WTC11 (cell line): ENCODE measurements at regions not wholly inside any gene's neighbourhood (a gene's known extent, or its start where the extent isn't known, plus 50 kb on each side); places are given as distances from the start of the nearest gene placed in this dataset.

Experiments
- ATAC-seq: fragments of 200-7000 bp; cut with Tn5 transposase; 2 replicates; pipeline ENCODE4 v1.10.0; 2021; ENCODE audit warnings: mild to moderate bottlenecking, moderate library complexity
- CTCF ChIA-PET: fragments of 300-600 bp; sonication (Branson Sonifier 250); formaldehyde crosslinking; loops from one replicate; lab custom pipeline; 2021; ENCODE audit warnings: antibody characterized with exemption; lab: Charles Lee
- POLR2A ChIA-PET: fragments of 350-600 bp; sonication (Branson Sonifier 250); formaldehyde crosslinking; loops from one replicate; lab custom pipeline; 2021; ENCODE audit warnings: antibody characterized with exemption; lab: Charles Lee
- DNase-seq: peaks from one replicate; pipeline ENCODE4 v3.0.0; 2021; ENCODE audit warnings: low spot score
- H3K27ac Mint-ChIP-seq: 2 replicates; pipeline ENCODE4 v1.8.0; 2021; ENCODE audit warnings: mixed read lengths
- H3K27me3 Mint-ChIP-seq: 2 replicates; pipeline ENCODE4 v1.8.0; 2021; ENCODE audit warnings: low read depth, mild to moderate bottlenecking, moderate library complexity, mixed read lengths
- H3K36me3 Mint-ChIP-seq: 2 replicates; pipeline ENCODE4 v1.8.0; 2021; ENCODE audit warnings: mixed read lengths
- H3K4me1 Mint-ChIP-seq: 2 replicates; pipeline ENCODE4 v1.8.0; 2022; ENCODE audit warnings: mixed read lengths
- H3K4me3 Mint-ChIP-seq: 2 replicates; pipeline ENCODE4 v1.8.0; 2021; ENCODE audit warnings: mild to moderate bottlenecking, moderate library complexity, mixed read lengths
- H3K9me3 Mint-ChIP-seq: 2 replicates; pipeline ENCODE4 v1.8.0; 2021; ENCODE audit warnings: mixed read lengths
- E2F1 ChIP-seq: sonication (generic); formaldehyde crosslinking; IDR thresholded peaks from 2 replicates; pipeline ENCODE4 v1.8.0; 2022; ENCODE audit warnings: mild to moderate bottlenecking, missing genetic modification reagents
- E2F4 ChIP-seq: sonication (generic); formaldehyde crosslinking; IDR thresholded peaks from 2 replicates; pipeline ENCODE4 v1.8.1; 2022; ENCODE audit warnings: low read depth, mild to moderate bottlenecking, moderate library complexity, missing genetic modification reagents, borderline replicate concordance
- EMX1 ChIP-seq: fragments of 250-450 bp; sonication (Bioruptor Pico); IDR thresholded peaks from 2 replicates; pipeline ENCODE4 v1.8.0; 2021; ENCODE audit warnings: mild to moderate bottlenecking
- FOXP1 ChIP-seq: sonication (generic); formaldehyde crosslinking; IDR thresholded peaks from 2 replicates; pipeline ENCODE4 v1.8.0; 2022; ENCODE audit warnings: missing genetic modification reagents, mild to moderate bottlenecking, moderate library complexity, borderline replicate concordance
- FOXP4 ChIP-seq: sonication (generic); formaldehyde crosslinking; IDR thresholded peaks from 2 replicates; pipeline ENCODE4 v1.8.0; 2022; ENCODE audit warnings: mild to moderate bottlenecking, missing genetic modification reagents
- KAT7 ChIP-seq: sonication (generic); formaldehyde crosslinking; IDR thresholded peaks from 2 replicates; pipeline ENCODE4 v1.8.1; 2023; ENCODE audit warnings: missing genetic modification reagents, mild to moderate bottlenecking, borderline replicate concordance
- NFE2L1 ChIP-seq: sonication (generic); formaldehyde crosslinking; IDR thresholded peaks from 2 replicates; pipeline ENCODE4 v1.8.1; 2023; ENCODE audit warnings: missing genetic modification reagents
- NR2C2 ChIP-seq: sonication (generic); formaldehyde crosslinking; IDR thresholded peaks from 2 replicates; pipeline ENCODE4 v1.8.0; 2022; ENCODE audit warnings: mild to moderate bottlenecking, missing genetic modification reagents
- SMAD3 ChIP-seq: sonication (generic); formaldehyde crosslinking; IDR thresholded peaks from 2 replicates; pipeline ENCODE4 v1.8.0; 2022; ENCODE audit warnings: missing genetic modification reagents, mild to moderate bottlenecking, borderline replicate concordance
- TEAD1 ChIP-seq: sonication (generic); formaldehyde crosslinking; IDR thresholded peaks from 2 replicates; pipeline ENCODE4 v1.8.0; 2022; ENCODE audit warnings: mild to moderate bottlenecking, missing genetic modification reagents
- ZBTB21 ChIP-seq: sonication (generic); formaldehyde crosslinking; IDR thresholded peaks from 2 replicates; pipeline ENCODE4 v1.8.1; 2023; ENCODE audit warnings: mild to moderate bottlenecking, missing genetic modification reagents, borderline replicate concordance
- ZNF416 ChIP-seq: fragments of 250-450 bp; sonication (Bioruptor Pico); IDR thresholded peaks from 2 replicates; pipeline ENCODE4 v1.9.0; 2021; ENCODE audit warnings: mild to moderate bottlenecking, inconsistent platforms
- ZNF423 ChIP-seq: fragments of 250-450 bp; sonication (Bioruptor Pico); IDR thresholded peaks from 2 replicates; pipeline ENCODE4 v2.1.2; 2022; ENCODE audit warnings: mild to moderate bottlenecking, moderate library complexity
- ZNF425 ChIP-seq: fragments of 250-450 bp; sonication (Bioruptor Pico); conservative IDR thresholded peaks from 2 replicates; pipeline ENCODE4 v1.9.0; 2021; ENCODE audit warnings: mild to moderate bottlenecking
- TF ChIP-seq, protein P1 (sequence below): sonication (generic); formaldehyde crosslinking; IDR thresholded peaks from 2 replicates; pipeline ENCODE4 v1.8.0; 2022; ENCODE audit warnings: mild to moderate bottlenecking, missing genetic modification reagents
- TF ChIP-seq, protein P2 (sequence below): sonication (generic); formaldehyde crosslinking; conservative IDR thresholded peaks from 2 replicates; pipeline ENCODE4 v1.8.1; 2023; ENCODE audit warnings: mild to moderate bottlenecking, low read depth, missing genetic modification reagents, moderate library complexity
- TF ChIP-seq, protein P3 (sequence below): sonication (generic); formaldehyde crosslinking; IDR thresholded peaks from 2 replicates; pipeline ENCODE4 v1.8.1; 2022; ENCODE audit warnings: mild to moderate bottlenecking, moderate library complexity, missing genetic modification reagents
- TF ChIP-seq, protein P4 (sequence below): sonication (generic); formaldehyde crosslinking; conservative IDR thresholded peaks from 2 replicates; pipeline ENCODE4 v1.8.1; 2022; ENCODE audit warnings: mild to moderate bottlenecking, missing genetic modification reagents

GRCh38 chr13:93066187-93066586, 160.4 kb upstream of the GPC6 start:
- Mint-ChIP-seq H3K9me3 (no peaks in the 10 kb centered on the region), H3K36me3 (no peaks in the 10 kb centered on the region; the same call in 1 of the 2 replicates), H3K4me1 (no peaks in the 10 kb centered on the region), H3K4me3 (no peak overlapping the region), H3K27ac (no peak overlapping the region), H3K27me3 (no peaks in the 10 kb centered on the region; the same call in 1 of the 2 replicates)
- ChIA-PET POLR2A (no interaction called here), CTCF (no interaction called here)
- TF ChIP-seq FOXP4 (CRISPR knock-in tag) (no peak), ZNF425 (no peak), TEAD1 (CRISPR knock-in tag) (no peak), ZNF416 (CRISPR knock-in tag) (no peak), ZBTB21 (CRISPR knock-in tag) (no peak), E2F4 (no peak), SMAD3 (CRISPR knock-in tag) (no peak), NFE2L1 (CRISPR knock-in tag) (no peak), EMX1 (CRISPR knock-in tag) (no peak), KAT7 (CRISPR knock-in tag) (no peak), FOXP1 (CRISPR knock-in tag) (no peak), E2F1 (no peak), NR2C2 (CRISPR knock-in tag) (no peak), ZNF423 (no peak)
- TF ChIP-seq, protein P1, sequence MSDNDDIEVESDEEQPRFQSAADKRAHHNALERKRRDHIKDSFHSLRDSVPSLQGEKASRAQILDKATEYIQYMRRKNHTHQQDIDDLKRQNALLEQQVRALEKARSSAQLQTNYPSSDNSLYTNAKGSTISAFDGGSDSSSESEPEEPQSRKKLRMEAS, result no peak
- TF ChIP-seq, protein P2, sequence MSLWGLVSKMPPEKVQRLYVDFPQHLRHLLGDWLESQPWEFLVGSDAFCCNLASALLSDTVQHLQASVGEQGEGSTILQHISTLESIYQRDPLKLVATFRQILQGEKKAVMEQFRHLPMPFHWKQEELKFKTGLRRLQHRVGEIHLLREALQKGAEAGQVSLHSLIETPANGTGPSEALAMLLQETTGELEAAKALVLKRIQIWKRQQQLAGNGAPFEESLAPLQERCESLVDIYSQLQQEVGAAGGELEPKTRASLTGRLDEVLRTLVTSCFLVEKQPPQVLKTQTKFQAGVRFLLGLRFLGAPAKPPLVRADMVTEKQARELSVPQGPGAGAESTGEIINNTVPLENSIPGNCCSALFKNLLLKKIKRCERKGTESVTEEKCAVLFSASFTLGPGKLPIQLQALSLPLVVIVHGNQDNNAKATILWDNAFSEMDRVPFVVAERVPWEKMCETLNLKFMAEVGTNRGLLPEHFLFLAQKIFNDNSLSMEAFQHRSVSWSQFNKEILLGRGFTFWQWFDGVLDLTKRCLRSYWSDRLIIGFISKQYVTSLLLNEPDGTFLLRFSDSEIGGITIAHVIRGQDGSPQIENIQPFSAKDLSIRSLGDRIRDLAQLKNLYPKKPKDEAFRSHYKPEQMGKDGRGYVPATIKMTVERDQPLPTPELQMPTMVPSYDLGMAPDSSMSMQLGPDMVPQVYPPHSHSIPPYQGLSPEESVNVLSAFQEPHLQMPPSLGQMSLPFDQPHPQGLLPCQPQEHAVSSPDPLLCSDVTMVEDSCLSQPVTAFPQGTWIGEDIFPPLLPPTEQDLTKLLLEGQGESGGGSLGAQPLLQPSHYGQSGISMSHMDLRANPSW (CRISPR knock-in tag), result no peak
- TF ChIP-seq, protein P3, sequence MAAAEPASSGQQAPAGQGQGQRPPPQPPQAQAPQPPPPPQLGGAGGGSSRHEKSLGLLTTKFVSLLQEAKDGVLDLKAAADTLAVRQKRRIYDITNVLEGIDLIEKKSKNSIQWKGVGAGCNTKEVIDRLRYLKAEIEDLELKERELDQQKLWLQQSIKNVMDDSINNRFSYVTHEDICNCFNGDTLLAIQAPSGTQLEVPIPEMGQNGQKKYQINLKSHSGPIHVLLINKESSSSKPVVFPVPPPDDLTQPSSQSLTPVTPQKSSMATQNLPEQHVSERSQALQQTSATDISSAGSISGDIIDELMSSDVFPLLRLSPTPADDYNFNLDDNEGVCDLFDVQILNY, result no peak
- TF ChIP-seq, protein P4, sequence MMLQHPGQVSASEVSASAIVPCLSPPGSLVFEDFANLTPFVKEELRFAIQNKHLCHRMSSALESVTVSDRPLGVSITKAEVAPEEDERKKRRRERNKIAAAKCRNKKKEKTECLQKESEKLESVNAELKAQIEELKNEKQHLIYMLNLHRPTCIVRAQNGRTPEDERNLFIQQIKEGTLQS (CRISPR knock-in tag), result no peak
- ATAC-seq, result no peak
- DNase-seq, result no peak
